NCI-H82 (cell line): ENCODE measurements at regions not wholly inside any gene's neighbourhood (a gene's known extent, or its start where the extent isn't known, plus 50 kb on each side); places are given as distances from the start of the nearest gene placed in this dataset.

Source experiments
- DNase-seq: peaks from one replicate; lab custom pipeline; 2025; lab: John Stamatoyannopoulos, UW

- no peak for DNase-seq
Measured at GRCh38 chr21:26784974-26785373, 60.2 kb downstream of the ADAMTS1 start.

- DNase-seq, result no peak
Measured at GRCh38 chr21:26783466-26784195, 61.6 kb downstream of the ADAMTS1 start.

GRCh38 chr21:26782747-26783146 lies 62.5 kb downstream of the ADAMTS1 start:
- no peak for DNase-seq

- no peak for DNase-seq
Measured at GRCh38 chr21:26782331-26782730, 62.9 kb downstream of the ADAMTS1 start.

GRCh38 chr21:26781331-26781730 lies 63.9 kb downstream of the ADAMTS1 start:
- no peak for DNase-seq

- no peak for DNase-seq
Measured at GRCh38 chr21:26777166-26777565, 68.0 kb downstream of the ADAMTS1 start.

GRCh38 chr21:26776310-26777021 lies 68.7 kb downstream of the ADAMTS1 start:
- no peak for DNase-seq

- DNase-seq, result no peak
Measured at GRCh38 chr21:26773058-26773457, 72.2 kb downstream of the ADAMTS1 start.

GRCh38 chr21:26769613-26770188 lies 75.5 kb downstream of the ADAMTS1 start:
- peak; percentile 37 for DNase-seq

- no peak for DNase-seq
Measured at GRCh38 chr21:26766826-26767325, 78.3 kb downstream of the ADAMTS1 start.

- no peak for DNase-seq
Measured at GRCh38 chr21:26761174-26761915, 83.9 kb downstream of the ADAMTS1 start.

GRCh38 chr21:26759731-26760130 lies 85.5 kb downstream of the ADAMTS1 start:
- no peak for DNase-seq

GRCh38 chr21:26758083-26758880 lies 86.9 kb downstream of the ADAMTS1 start:
- DNase-seq, result no peak

GRCh38 chr21:26756491-26757159 lies 88.6 kb downstream of the ADAMTS1 start:
- DNase-seq, result no peak

GRCh38 chr21:26754853-26755252 lies 90.4 kb downstream of the ADAMTS1 start:
- DNase-seq, result no peak

- no peak for DNase-seq
Measured at GRCh38 chr21:26753822-26754221, 91.4 kb downstream of the ADAMTS1 start.

- DNase-seq, result no peak
Measured at GRCh38 chr21:26752849-26753248, 92.4 kb downstream of the ADAMTS1 start.

GRCh38 chr21:26751305-26751704 lies 93.9 kb downstream of the ADAMTS1 start:
- DNase-seq, result no peak

- no peak for DNase-seq
Measured at GRCh38 chr21:26748066-26748465, 97.1 kb downstream of the ADAMTS1 start.

- DNase-seq, result no peak
Measured at GRCh38 chr21:26747216-26747615, 98.0 kb downstream of the ADAMTS1 start.

- no peak for DNase-seq
Measured at GRCh38 chr21:26743524-26743923, 101.7 kb downstream of the ADAMTS1 start.
